HL-60 (cell line): ENCODE measurements at regions not wholly inside any gene's neighbourhood (a gene's known extent, or its start where the extent isn't known, plus 50 kb on each side); places are given as distances from the start of the nearest gene placed in this dataset.

Source experiments
- DNase-seq, 2 experiments: peaks; one replicate each; pipeline ENCODE4 v3.0.0-alpha.2; 2010 to 2020; ENCODE audit warnings: low read depth in 1 of 2, low spot score in 1 of 2
- H3K27ac ChIP-seq: fragments of 250-450 bp; sonication (Bioruptor Pico); replicated peaks from 2 replicates; pipeline ENCODE4 v1.5.1; 2020; ENCODE audit warnings: mild to moderate bottlenecking, moderate library complexity
- H3K27me3 ChIP-seq: fragments of 250-450 bp; sonication (Bioruptor Pico); 2 replicates; pipeline ENCODE4 v1.5.1; 2021; ENCODE audit warnings: mild to moderate bottlenecking, moderate library complexity; ENCODE audit not compliant: insufficient read depth, poor library complexity, severe bottlenecking
- H3K4me3 ChIP-seq: replicated peaks from 2 replicates; pipeline ENCODE4 v1.5.1; 2011; ENCODE audit warnings: mild to moderate bottlenecking, control low read depth, low read length; ENCODE audit not compliant: insufficient read depth
- CTCF ChIP-seq: IDR thresholded peaks from one replicate; pipeline ENCODE4 v1.5.1; 2011; ENCODE audit warnings: low read length, control low read depth, inconsistent platforms; ENCODE audit not compliant: insufficient read depth
- GABPA ChIP-seq: IDR thresholded peaks from 2 replicates; pipeline ENCODE4 v1.6.1; 2012; ENCODE audit warnings: low read depth
- POLR2AphosphoS5 ChIP-seq: IDR thresholded peaks from 2 replicates; pipeline ENCODE4 v1.6.1; 2012; ENCODE audit warnings: low read depth
- REST ChIP-seq: IDR thresholded peaks from 2 replicates; pipeline ENCODE4 v1.6.1; 2012; ENCODE audit warnings: low read depth; ENCODE audit not compliant: insufficient replicate concordance
- SPI1 ChIP-seq: IDR thresholded peaks from 2 replicates; pipeline ENCODE4 v1.6.1; 2012; ENCODE audit warnings: low read depth, mild to moderate bottlenecking, borderline replicate concordance

- Histone ChIP-seq H3K27ac (no peak overlapping the region), H3K4me3 (no peak overlapping the region), H3K27me3 (no peaks in the 10 kb centered on the region)
- no peak for DNase-seq
- TF ChIP-seq SPI1 (no peak), GABPA (no peak), REST (no peak), CTCF (no peak), POLR2AphosphoS5 (no peak)
Measured at GRCh38 chr20:52081066-52081465, 110.5 kb downstream of the ZFP64 start.

- H3K4me3 ChIP-seq: no peak overlapping the region
- TF ChIP-seq GABPA: no peak
- no peak for TF ChIP-seq SPI1
- TF ChIP-seq CTCF: no peak
- no peak for TF ChIP-seq POLR2AphosphoS5
- no peak for TF ChIP-seq REST
Measured at GRCh38 chr20:52078289-52078688, 113.3 kb downstream of the ZFP64 start.

DNA sequence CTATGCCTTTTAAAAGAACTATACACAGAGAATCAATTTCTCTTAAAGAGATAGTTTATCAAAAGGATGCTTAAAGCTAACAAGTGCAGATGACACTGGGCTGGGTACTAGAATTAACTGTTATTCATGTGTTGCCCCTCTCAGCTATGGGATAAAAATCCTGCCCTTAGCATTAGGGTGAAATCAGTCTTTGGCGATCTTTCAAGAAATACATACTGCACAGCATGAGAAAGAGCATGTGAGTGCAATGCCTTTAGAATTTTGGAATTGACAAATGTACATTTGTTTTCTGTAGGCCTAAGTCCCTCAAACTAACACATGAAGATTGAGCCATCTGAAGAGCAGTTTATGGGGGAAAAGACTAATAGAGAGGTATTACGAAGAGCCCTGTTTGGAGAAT lies 115.4 kb downstream of the ZFP64 start:
- H3K4me3 ChIP-seq: no peak overlapping the region
- no peaks in the 10 kb centered on the region for H3K27me3 ChIP-seq
- TF ChIP-seq SPI1 (no peak), REST (no peak), POLR2AphosphoS5 (no peak), CTCF (no peak), GABPA (no peak)
- no peak overlapping the region for H3K27ac ChIP-seq
- no peak for DNase-seq

More at GRCh38 chr20:52078289-52078688, 113.3 kb downstream of the ZFP64 start:
- DNase-seq: no peak
- Histone ChIP-seq H3K27me3 (no peaks in the 10 kb centered on the region), H3K27ac (no peak overlapping the region)
